ENCODE measurements at regions not wholly inside any gene's neighbourhood (a gene's known extent, or its start where the extent isn't known, plus 50 kb on each side); places are given as distances from the start of the nearest gene placed in this dataset.

- TF ChIP-seq RNF2 (IDR thresholded peaks at IDR 0.05; ENCODE audit: borderline replicate concordance, low read depth), result no peak
- TF ChIP-seq POLR2A (IDR thresholded peaks at IDR 0.05; ENCODE audit: low read length), result no peak
- no peak for TF ChIP-seq NFE2L2 (conservative IDR thresholded peaks at IDR 0.05; ENCODE audit: low read length)
- no peak for TF ChIP-seq RAD21 (conservative IDR thresholded peaks at IDR 0.05 in 1 of 2, IDR thresholded peaks at IDR 0.05 in 1 of 2)
- TF ChIP-seq MAFK (IDR thresholded peaks at IDR 0.05; ENCODE audit: partially characterized antibody), result no peak
- no peak for TF ChIP-seq RFX5 (IDR thresholded peaks at IDR 0.05)
- no peak for TF ChIP-seq RCOR1 (IDR thresholded peaks at IDR 0.05; ENCODE audit: low read depth, low read length)
- TF ChIP-seq MYC (IDR thresholded peaks at IDR 0.05; ENCODE audit: borderline replicate concordance, low read length), result no peak
Observed at GRCh38 chr1:78831731-78832360, 174.7 kb downstream of the ADGRL4 start.

All from A549 (cell line).